ENCODE measurements at regions not wholly inside any gene's neighbourhood (a gene's known extent, or its start where the extent isn't known, plus 50 kb on each side); places are given as distances from the start of the nearest gene placed in this dataset.

GRCh38 chr5:143572671-143573070 is 169.2 kb upstream of the NR3C1 start:
- TF ChIP-seq, protein P1, sequence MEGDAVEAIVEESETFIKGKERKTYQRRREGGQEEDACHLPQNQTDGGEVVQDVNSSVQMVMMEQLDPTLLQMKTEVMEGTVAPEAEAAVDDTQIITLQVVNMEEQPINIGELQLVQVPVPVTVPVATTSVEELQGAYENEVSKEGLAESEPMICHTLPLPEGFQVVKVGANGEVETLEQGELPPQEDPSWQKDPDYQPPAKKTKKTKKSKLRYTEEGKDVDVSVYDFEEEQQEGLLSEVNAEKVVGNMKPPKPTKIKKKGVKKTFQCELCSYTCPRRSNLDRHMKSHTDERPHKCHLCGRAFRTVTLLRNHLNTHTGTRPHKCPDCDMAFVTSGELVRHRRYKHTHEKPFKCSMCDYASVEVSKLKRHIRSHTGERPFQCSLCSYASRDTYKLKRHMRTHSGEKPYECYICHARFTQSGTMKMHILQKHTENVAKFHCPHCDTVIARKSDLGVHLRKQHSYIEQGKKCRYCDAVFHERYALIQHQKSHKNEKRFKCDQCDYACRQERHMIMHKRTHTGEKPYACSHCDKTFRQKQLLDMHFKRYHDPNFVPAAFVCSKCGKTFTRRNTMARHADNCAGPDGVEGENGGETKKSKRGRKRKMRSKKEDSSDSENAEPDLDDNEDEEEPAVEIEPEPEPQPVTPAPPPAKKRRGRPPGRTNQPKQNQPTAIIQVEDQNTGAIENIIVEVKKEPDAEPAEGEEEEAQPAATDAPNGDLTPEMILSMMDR (IDR thresholded peaks at IDR 0.05; ENCODE audit: insufficient read depth, low read length), result no peak
- TF ChIP-seq POLR2AphosphoS5 (IDR thresholded peaks at IDR 0.05; ENCODE audit: low read depth), result no peak
- TF ChIP-seq, protein P2, sequence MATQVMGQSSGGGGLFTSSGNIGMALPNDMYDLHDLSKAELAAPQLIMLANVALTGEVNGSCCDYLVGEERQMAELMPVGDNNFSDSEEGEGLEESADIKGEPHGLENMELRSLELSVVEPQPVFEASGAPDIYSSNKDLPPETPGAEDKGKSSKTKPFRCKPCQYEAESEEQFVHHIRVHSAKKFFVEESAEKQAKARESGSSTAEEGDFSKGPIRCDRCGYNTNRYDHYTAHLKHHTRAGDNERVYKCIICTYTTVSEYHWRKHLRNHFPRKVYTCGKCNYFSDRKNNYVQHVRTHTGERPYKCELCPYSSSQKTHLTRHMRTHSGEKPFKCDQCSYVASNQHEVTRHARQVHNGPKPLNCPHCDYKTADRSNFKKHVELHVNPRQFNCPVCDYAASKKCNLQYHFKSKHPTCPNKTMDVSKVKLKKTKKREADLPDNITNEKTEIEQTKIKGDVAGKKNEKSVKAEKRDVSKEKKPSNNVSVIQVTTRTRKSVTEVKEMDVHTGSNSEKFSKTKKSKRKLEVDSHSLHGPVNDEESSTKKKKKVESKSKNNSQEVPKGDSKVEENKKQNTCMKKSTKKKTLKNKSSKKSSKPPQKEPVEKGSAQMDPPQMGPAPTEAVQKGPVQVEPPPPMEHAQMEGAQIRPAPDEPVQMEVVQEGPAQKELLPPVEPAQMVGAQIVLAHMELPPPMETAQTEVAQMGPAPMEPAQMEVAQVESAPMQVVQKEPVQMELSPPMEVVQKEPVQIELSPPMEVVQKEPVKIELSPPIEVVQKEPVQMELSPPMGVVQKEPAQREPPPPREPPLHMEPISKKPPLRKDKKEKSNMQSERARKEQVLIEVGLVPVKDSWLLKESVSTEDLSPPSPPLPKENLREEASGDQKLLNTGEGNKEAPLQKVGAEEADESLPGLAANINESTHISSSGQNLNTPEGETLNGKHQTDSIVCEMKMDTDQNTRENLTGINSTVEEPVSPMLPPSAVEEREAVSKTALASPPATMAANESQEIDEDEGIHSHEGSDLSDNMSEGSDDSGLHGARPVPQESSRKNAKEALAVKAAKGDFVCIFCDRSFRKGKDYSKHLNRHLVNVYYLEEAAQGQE (IDR thresholded peaks at IDR 0.05; ENCODE audit: insufficient replicate concordance, low read depth), result no peak

Measured in HL-60 (cell line).